Upper lobe of right lung (tissue), 1 donor: ENCODE measurements at regions not wholly inside any gene's neighbourhood (a gene's known extent, or its start where the extent isn't known, plus 50 kb on each side); places are given as distances from the start of the nearest gene placed in this dataset.
"Not testable (repeated sequence)": the region's sequence is repeated elsewhere in the genome, so short reads cannot be mapped to it uniquely, and the experiment has no call there.

Experiments used
- ATAC-seq: fragments of 200-7000 bp; cut with Tn5 transposase; one replicate; pipeline ENCODE4 v1.9.1; 2020; ENCODE audit warnings: mild to moderate bottlenecking, moderate library complexity
- DNase-seq: peaks from one replicate; pipeline ENCODE4 v3.0.0-alpha.2; 2020
- H3K27ac ChIP-seq: fragments of 200-600 bp; one replicate; pipeline ENCODE4 v1.8.0; 2022
- H3K27me3 ChIP-seq: fragments of 200-600 bp; one replicate; pipeline ENCODE4 v1.8.0; 2022; ENCODE audit warnings: mild to moderate bottlenecking
- H3K36me3 ChIP-seq: fragments of 200-600 bp; one replicate; pipeline ENCODE4 v1.8.0; 2022
- H3K4me1 ChIP-seq: fragments of 200-600 bp; one replicate; pipeline ENCODE4 v1.8.0; 2022
- H3K4me3 ChIP-seq: fragments of 200-600 bp; one replicate; pipeline ENCODE4 v1.8.0; 2022; ENCODE audit warnings: mild to moderate bottlenecking
- H3K9me3 ChIP-seq: fragments of 200-600 bp; one replicate; pipeline ENCODE4 v1.8.0; 2022
- CTCF ChIP-seq: fragments of 200-600 bp; IDR thresholded peaks from one replicate; pipeline ENCODE4 v1.8.0; 2022; ENCODE audit warnings: antibody characterized with exemption
- intact Hi-C: fragments of 100-400 bp; cut with DNase I; formaldehyde crosslinking; loops from one replicate; pipeline ENCODE4 v1.11.0; 2022
- donor health status: DM: no; HTN: yes; CAD: no; lungs with severe emphysema.

GRCh38 chr20:47982574-47983360 is 197.5 kb upstream of the SULF2 start:
- H3K4me3 ChIP-seq = no peak overlapping the region
- no peaks in the 10 kb centered on the region for H3K36me3 ChIP-seq
- intact Hi-C loops = no loop called here
- DNase-seq (no peak), ATAC-seq (no peak)
- no peak overlapping the region for H3K27ac ChIP-seq
- H3K4me1 ChIP-seq = no peaks in the 10 kb centered on the region
- no peak for TF ChIP-seq CTCF
- H3K9me3 ChIP-seq = no peaks in the 10 kb centered on the region
- no peaks in the 10 kb centered on the region for H3K27me3 ChIP-seq

DNA sequence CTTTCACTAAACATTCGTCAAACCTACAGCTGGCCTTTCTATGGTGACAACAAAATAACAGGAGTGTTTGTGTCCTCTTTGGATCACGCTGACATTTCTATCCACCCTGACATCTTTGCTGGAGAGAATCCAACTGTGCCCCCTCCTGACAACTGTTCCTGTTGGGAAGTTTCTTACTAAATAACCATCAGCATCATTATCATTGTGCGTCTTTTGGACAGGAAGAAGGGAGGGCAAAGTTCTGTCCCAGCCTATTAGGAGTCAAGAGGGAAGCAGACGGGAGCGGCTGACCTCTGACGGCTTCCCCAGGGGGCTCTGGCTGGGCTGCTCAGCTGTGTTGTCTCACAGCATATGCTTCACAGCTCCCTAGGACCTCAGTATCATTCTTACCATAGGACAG is 195.9 kb upstream of the SULF2 start:
- no peak for TF ChIP-seq CTCF

GRCh38 chr20:47980336-47981177 is 195.3 kb upstream of the SULF2 start:
- Histone ChIP-seq H3K4me3 (no peak overlapping the region), H3K36me3 (no peaks in the 10 kb centered on the region), H3K27ac (no peak overlapping the region), H3K27me3 (peaks cover 4% of the 10 kb centered on the region), H3K9me3 (no peaks in the 10 kb centered on the region), H3K4me1 (no peaks in the 10 kb centered on the region)
- TF ChIP-seq CTCF = no peak
- intact Hi-C loops = no loop called here
- ATAC-seq (no peak), DNase-seq (no peak)

More for the DNA sequence above, 195.9 kb upstream of the SULF2 start:
- Histone ChIP-seq H3K4me3 (no peak overlapping the region), H3K27ac (no peak overlapping the region), H3K4me1 (no peaks in the 10 kb centered on the region), H3K27me3 (peaks cover 4% of the 10 kb centered on the region), H3K9me3 (no peaks in the 10 kb centered on the region), H3K36me3 (no peaks in the 10 kb centered on the region)
- ATAC-seq = no peak
- no peak for DNase-seq
- intact Hi-C loops = no loop called here

- H3K27me3 ChIP-seq, H3K4me1 ChIP-seq, H3K27ac ChIP-seq, ATAC-seq, H3K9me3 ChIP-seq, DNase-seq, intact Hi-C loops, H3K36me3 ChIP-seq, H3K4me3 ChIP-seq: not testable (repeated sequence)
Observed at GRCh38 chr20:47979361-47980095, 194.2 kb upstream of the SULF2 start.

DNA sequence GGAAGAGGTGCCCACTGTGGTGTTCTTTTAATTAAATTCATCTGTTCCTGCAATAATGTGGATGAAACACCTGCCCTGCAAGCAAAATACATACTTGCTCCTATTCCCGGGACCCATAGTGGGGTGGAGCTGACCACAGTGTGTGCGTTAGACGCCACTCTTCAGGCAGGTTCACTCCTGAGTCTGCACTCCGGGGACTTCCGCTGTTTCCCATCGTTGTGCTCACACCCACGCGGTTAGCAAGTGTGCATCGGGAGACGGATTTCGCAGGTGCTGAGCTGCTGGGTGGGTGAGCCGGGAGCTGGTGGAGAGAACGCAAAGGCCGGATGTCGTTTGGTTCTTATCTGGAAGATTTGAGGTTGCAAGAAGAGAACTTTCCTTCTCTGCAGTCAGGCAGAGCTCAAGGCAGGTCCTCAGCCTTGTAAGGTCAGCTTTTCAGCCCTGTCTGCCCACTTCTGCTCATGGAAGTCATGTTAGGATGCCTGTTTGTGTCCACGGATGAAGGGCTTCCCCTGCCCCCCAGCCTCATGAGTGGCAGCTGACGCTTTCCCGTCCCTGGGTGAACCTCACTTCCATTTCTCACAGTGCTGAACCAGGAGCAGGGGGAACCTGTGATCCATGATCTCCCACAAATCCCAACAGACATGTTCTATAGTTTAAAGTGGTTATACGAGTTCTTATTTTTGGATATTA is 193.3 kb upstream of the SULF2 start:
- H3K9me3 ChIP-seq, H3K4me1 ChIP-seq, H3K4me3 ChIP-seq, intact Hi-C loops, H3K36me3 ChIP-seq, H3K27me3 ChIP-seq, DNase-seq, H3K27ac ChIP-seq, ATAC-seq: not testable (repeated sequence)

DNA sequence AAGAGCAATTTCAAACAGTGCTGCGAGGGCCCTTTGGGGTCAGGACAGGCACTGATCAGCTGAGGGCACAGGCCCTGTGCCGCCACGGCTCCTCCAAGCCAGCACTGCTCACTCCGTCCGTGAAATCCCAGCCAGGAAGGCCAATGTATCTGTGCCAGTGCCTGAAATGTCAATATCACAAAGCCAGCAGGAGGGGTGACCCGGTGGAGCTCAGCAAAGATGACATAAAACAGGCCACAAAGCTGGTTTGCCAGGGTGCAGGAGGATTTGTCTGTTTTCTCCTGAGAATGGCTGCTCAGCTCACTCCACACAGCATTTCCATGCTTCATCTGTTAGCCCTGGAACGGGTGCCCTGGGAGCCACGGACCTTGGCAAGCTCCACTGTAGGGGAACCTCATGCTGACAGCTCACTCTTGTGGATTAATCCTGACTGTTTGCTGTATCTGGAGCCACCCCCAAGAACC is 192.5 kb upstream of the SULF2 start:
- H3K9me3 ChIP-seq, H3K27ac ChIP-seq, H3K27me3 ChIP-seq, DNase-seq, H3K36me3 ChIP-seq, ATAC-seq, H3K4me3 ChIP-seq, H3K4me1 ChIP-seq, intact Hi-C loops: not testable (repeated sequence)

- H3K27me3 ChIP-seq, DNase-seq, ATAC-seq, H3K4me1 ChIP-seq, H3K36me3 ChIP-seq, intact Hi-C loops, H3K9me3 ChIP-seq, H3K4me3 ChIP-seq, H3K27ac ChIP-seq: not testable (repeated sequence)
Observed at GRCh38 chr20:47977017-47977788, 191.9 kb upstream of the SULF2 start.
